Ammon's horn (tissue), 1 donor: ENCODE measurements at regions not wholly inside any gene's neighbourhood (a gene's known extent, or its start where the extent isn't known, plus 50 kb on each side); places are given as distances from the start of the nearest gene placed in this dataset.
"Not testable (repeated sequence)": the region's sequence is repeated elsewhere in the genome, so short reads cannot be mapped to it uniquely, and the experiment has no call there.

Source experiments
- DNase-seq: peaks from one replicate; pipeline ENCODE4 v3.0.0-alpha.2; 2016; ENCODE audit warnings: low spot score

GRCh38 chrX:734362-734761 is 103.8 kb downstream of the SHOX start:
- no peak for DNase-seq

DNA sequence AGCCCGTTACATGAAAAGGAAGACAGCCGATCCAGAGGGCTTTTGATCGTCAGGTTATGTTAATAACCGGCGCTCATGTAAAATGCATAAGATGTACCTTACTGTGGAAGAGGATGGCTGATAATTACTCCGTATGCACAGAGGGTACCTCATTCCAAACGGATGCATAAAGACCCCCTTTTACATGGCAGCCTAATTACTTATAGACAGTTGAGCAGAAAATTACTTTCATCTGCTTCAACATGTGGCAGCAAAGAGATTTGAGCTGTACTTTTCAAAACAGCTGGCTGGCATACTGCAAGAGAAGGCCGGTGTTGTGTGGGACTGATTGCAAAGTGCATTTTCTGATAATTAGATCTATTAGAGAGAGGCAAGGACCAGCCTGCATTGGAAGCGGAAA is 103.4 kb downstream of the SHOX start:
- DNase-seq, result no peak

GRCh38 chrX:729583-730409 is 99.2 kb downstream of the SHOX start:
- DNase-seq, result no peak

GRCh38 chrX:729101-729500 is 98.5 kb downstream of the SHOX start:
- DNase-seq, result not testable (repeated sequence)

DNA sequence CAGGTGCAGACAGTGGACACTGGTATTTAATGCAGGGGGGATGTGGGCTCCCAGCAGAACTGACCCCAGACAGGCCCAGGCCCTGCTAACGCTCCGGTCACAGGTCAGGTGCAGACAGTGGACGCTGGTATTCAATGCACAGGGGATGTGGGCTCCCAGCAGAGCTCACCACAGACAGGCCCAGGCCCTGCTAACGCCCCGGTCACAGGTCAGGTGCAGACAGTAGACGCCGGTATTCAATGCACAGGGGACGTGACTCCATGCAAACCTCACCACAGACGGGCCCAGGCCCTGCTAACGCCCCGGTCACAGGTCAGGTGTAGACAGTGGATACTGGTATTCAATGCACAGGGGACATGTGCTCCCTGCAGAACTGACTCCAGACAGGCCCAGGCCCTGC is 98.0 kb downstream of the SHOX start:
- DNase-seq, result not testable (repeated sequence)

DNA sequence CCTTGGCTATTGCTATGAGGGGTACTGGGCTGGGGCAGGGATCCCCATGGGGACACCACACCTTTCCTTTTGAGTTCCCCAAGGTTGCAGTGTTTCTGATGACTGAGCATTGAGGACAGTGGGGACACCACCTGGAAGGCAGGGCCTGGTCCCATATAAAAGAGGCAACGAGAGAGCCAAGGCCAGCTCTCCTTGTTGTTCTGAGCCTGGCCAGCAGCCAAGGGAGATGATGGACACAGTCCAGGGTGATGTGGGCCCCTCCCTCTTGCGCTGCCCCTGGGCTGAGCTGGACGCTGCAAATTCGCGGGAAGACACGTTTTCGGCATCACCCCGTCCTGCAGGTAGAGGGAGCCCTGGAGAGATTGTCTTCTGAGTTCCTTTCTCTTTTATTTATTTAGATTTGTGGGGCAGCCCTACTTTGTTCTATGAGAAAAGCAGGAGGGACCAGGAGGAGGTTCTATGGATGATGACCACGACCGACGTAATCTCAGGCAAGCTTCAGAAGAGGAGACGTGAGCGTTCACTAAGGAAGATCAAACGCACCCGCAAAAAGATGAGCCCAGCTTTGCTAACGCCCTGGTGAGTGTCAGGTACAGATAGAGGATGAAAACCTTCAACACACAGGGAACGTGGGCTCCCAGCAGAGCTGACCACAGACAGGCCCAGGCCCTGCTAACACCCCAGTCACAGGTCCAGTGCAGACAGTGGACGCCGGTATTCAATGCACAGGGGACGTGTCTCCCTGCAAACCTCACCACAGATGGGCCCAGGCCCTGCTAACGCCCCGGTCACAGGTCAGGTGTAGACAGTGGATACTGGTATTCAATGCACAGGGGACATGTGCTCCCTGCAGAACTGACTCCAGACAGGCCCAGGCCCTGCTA is 97.4 kb downstream of the SHOX start:
- DNase-seq, result no peak

DNA sequence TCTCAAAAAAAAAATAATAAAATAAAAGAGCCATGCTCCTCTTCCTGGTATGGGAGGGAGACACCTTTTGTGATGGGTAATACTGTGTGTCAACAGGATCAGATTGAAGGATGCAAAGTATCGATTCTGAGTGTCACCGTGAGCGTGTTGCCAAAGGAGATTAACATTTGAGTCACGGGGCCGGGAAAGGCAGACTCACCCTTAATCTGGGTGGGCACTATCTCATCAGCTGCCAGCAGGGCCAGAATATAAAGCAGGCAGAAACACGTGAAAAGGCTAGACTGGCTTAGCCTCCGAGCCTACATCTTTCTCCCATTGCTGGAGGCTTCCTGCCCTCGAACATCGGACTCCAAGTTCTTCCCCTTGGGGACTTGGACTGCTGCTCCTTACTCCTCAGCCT is 95.4 kb downstream of the SHOX start:
- no peak for DNase-seq

GRCh38 chrX:724256-724655 is 93.7 kb downstream of the SHOX start:
- no peak for DNase-seq

GRCh38 chrX:723781-724180 is 93.2 kb downstream of the SHOX start:
- DNase-seq, result no peak

GRCh38 chrX:721354-721753 is 90.8 kb downstream of the SHOX start:
- no peak for DNase-seq

- DNase-seq, result no peak
Measured at GRCh38 chrX:720825-721224, 90.2 kb downstream of the SHOX start.

DNA sequence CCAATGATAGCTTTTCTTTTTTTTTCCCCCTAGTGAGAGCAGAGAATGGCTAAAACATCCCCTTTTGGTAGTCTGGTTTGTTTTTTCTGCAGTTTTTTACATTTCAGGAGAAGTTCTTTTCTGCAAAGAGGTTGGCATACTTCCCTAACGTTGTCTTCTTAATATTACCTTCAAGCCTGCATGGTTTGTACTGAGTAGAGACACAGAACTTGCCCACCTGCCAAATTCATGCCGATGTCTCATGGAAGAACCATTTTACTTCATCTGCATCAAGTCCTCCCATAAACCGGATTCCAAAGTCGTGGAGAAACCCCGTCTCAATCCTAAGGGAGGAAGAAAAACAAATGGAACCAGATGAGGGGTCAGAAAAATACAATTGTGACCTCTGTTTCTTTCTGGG is 89.7 kb downstream of the SHOX start:
- no peak for DNase-seq

DNA sequence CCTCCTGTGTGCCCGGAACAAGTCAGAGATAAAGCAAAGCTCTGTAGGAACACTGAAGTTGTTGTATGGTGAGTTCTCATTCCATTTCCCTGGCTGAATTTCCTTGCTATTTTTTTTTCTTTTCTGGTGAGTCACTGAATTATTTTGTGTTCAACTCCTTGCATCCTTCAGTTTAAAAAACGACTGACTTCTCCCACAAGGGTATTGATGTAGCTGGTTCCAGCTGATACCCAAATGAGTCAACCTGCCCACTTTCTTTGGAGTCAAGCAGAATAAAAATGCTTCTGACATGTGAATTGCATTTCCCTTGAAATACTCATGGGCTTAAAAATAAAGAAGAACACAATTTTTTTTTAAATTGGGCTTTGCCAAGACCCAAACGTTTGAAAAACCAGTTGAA is 85.5 kb downstream of the SHOX start:
- DNase-seq, result no peak

DNA sequence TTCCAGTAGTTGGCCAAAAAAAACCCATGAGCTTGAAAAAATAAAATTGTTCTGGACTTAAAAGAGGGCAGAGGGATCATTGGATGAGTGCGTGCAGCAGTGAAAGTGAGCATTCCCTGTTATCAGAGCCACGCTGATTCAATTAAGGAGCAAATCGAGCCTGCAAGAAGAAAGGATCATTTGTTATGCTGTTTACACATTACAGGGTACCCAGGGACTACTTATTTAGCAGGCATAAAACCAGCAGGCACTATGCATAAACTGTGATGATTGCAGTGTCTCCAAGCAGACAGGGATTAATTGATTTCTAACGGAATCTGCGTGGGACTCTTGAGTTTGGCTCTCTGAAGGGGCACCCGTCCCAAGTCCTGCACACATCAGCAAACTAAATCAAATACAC is 83.5 kb downstream of the SHOX start:
- DNase-seq, result no peak
